OCI-LY7 (cell line): ENCODE measurements at regions not wholly inside any gene's neighbourhood (a gene's known extent, or its start where the extent isn't known, plus 50 kb on each side); places are given as distances from the start of the nearest gene placed in this dataset.

Experiments used
- BruUV-seq: library from RNA; stranded (reverse); fragments of 400-500 nt; replicated peaks from 2 replicates; lab custom pipeline; 2021; lab: Mats Ljungman, UMichigan
- CTCF ChIA-PET: fragments of 300-600 bp; sonication (Branson Sonifier 250); formaldehyde crosslinking; loops from one replicate; lab custom pipeline; 2022; ENCODE audit warnings: antibody characterized with exemption; ENCODE audit not compliant: unreplicated experiment; lab: Charles Lee
- POLR2A ChIA-PET: fragments of 300-600 bp; sonication (Branson Sonifier 250); formaldehyde crosslinking; loops from one replicate; lab custom pipeline; 2022; ENCODE audit warnings: antibody characterized with exemption; lab: Charles Lee
- DNase-seq: peaks from one replicate; pipeline ENCODE4 v3.0.0-alpha.2; 2015; ENCODE audit warnings: low spot score
- H2AFZ ChIP-seq: fragments of 200-600 bp; sonication (generic), shearing (Covaris generic); 2 replicates; pipeline ENCODE4 v1.6.1; 2014; ENCODE audit warnings: mild to moderate bottlenecking, antibody characterized with exemption, low read length, moderate library complexity
- H3K27ac ChIP-seq: fragments of 200-600 bp; sonication (generic); 2 replicates; pipeline ENCODE4 v1.5.1; 2014; ENCODE audit warnings: mixed run types, low read depth, mild to moderate bottlenecking, moderate library complexity, low read length, inconsistent platforms; ENCODE audit not compliant: poor library complexity, severe bottlenecking
- H3K36me3 ChIP-seq: fragments of 200-600 bp; sonication (generic); 2 replicates; pipeline ENCODE4 v1.6.1; 2014; ENCODE audit warnings: mild to moderate bottlenecking, antibody characterized with exemption, low read length, moderate library complexity, mixed read lengths; ENCODE audit not compliant: insufficient read depth
- H3K4me1 ChIP-seq: fragments of 200-600 bp; sonication (generic); 2 replicates; pipeline ENCODE4 v1.5.1; 2014; ENCODE audit warnings: mild to moderate bottlenecking, low read length; ENCODE audit not compliant: insufficient read depth, poor library complexity, severe bottlenecking
- H3K4me2 ChIP-seq: fragments of 200-600 bp; sonication (generic); 2 replicates; pipeline ENCODE4 v1.6.1; 2014; ENCODE audit warnings: mild to moderate bottlenecking, low read length
- H3K4me3 ChIP-seq: fragments of 200-600 bp; sonication (generic); 2 replicates; pipeline ENCODE4 v1.5.1; 2014; ENCODE audit warnings: mild to moderate bottlenecking, low read depth, low read length; ENCODE audit not compliant: poor library complexity, severe bottlenecking
- H3K79me2 ChIP-seq: fragments of 200-600 bp; sonication (generic); 2 replicates; pipeline ENCODE4 v1.6.1; 2016; ENCODE audit warnings: low read depth, mild to moderate bottlenecking, low read length, moderate library complexity, mixed read lengths; ENCODE audit not compliant: insufficient read depth
- H3K9me2 ChIP-seq: fragments of 200-600 bp; sonication (generic); 2 replicates; pipeline ENCODE4 v1.6.1; 2016; ENCODE audit warnings: mild to moderate bottlenecking, low read length, mixed read lengths; ENCODE audit not compliant: insufficient read depth
- H3K9me3 ChIP-seq: fragments of 200-600 bp; sonication (generic); 2 replicates; pipeline ENCODE4 v1.6.1; 2014; ENCODE audit warnings: mild to moderate bottlenecking, mixed run types, low read length, mixed read lengths
- H4K20me1 ChIP-seq: fragments of 200-600 bp; sonication (generic); 2 replicates; pipeline ENCODE4 v1.6.1; 2014; ENCODE audit warnings: mild to moderate bottlenecking, antibody characterized with exemption, low read length, moderate library complexity, mixed read lengths; ENCODE audit not compliant: insufficient read depth
- CTCF ChIP-seq: fragments of 200-600 bp; sonication (generic); conservative IDR thresholded peaks from 2 replicates; pipeline ENCODE4 v1.5.1; 2014; ENCODE audit warnings: mild to moderate bottlenecking, antibody characterized with exemption, low read length, moderate library complexity, mixed read lengths
- EZH2phosphoT487 ChIP-seq: fragments of 200-600 bp; sonication (generic); IDR thresholded peaks from 2 replicates; pipeline ENCODE4 v1.6.1; 2018; ENCODE audit warnings: low read depth, borderline replicate concordance, mild to moderate bottlenecking, mixed run types, antibody characterized with exemption, low read length, moderate library complexity, mixed read lengths
- intact Hi-C: fragments of 100-400 bp; cut with micrococcal nuclease; formaldehyde crosslinking; loops from one replicate; pipeline ENCODE4 v1.10.0; 2022; ENCODE audit not compliant: unreplicated experiment

- TF ChIP-seq CTCF = no peak
- TF ChIP-seq EZH2phosphoT487 = no peak
- CTCF ChIA-PET = no interaction called here
- DNase-seq = no peak
- H3K27ac ChIP-seq = no peak overlapping the region
- no peaks in the 10 kb centered on the region for H3K36me3 ChIP-seq
- BruUV-seq = no TSS peak
- intact Hi-C loops = no loop called here
- H4K20me1 ChIP-seq = no peaks in the 10 kb centered on the region
- no peaks in the 10 kb centered on the region for H3K9me3 ChIP-seq
- no peaks in the 10 kb centered on the region for H3K4me1 ChIP-seq
- no peak overlapping the region for H3K4me2 ChIP-seq
- POLR2A ChIA-PET = no interaction called here
- no peaks in the 10 kb centered on the region; the same call in 1 of the 2 replicates for H3K9me2 ChIP-seq
- no peak overlapping the region for H3K4me3 ChIP-seq
- H2AFZ ChIP-seq = no peak overlapping the region
- H3K79me2 ChIP-seq = no peaks in the 10 kb centered on the region
Measured at GRCh38 chr20:5434116-5434515, 117.4 kb upstream of the PROKR2 start.

GRCh38 chr20:5433352-5433751 is 116.6 kb upstream of the PROKR2 start:
- Histone ChIP-seq H3K79me2 (no peaks in the 10 kb centered on the region), H3K27ac (no peak overlapping the region), H3K4me1 (no peaks in the 10 kb centered on the region), H3K36me3 (no peaks in the 10 kb centered on the region), H3K9me3 (no peaks in the 10 kb centered on the region), H2AFZ (no peak overlapping the region), H3K9me2 (no peaks in the 10 kb centered on the region; the same call in 1 of the 2 replicates), H3K4me3 (no peak overlapping the region), H3K4me2 (no peak overlapping the region), H4K20me1 (no peaks in the 10 kb centered on the region)
- DNase-seq = no peak
- intact Hi-C loops = no loop called here
- BruUV-seq = no TSS peak
- POLR2A ChIA-PET = no interaction called here
- TF ChIP-seq EZH2phosphoT487 = no peak
- no peak for TF ChIP-seq CTCF
- CTCF ChIA-PET = no interaction called here

- Histone ChIP-seq H4K20me1 (no peaks in the 10 kb centered on the region), H3K4me1 (no peaks in the 10 kb centered on the region), H3K36me3 (no peaks in the 10 kb centered on the region), H3K9me2 (no peaks in the 10 kb centered on the region; the same call in 1 of the 2 replicates), H3K79me2 (no peaks in the 10 kb centered on the region), H3K4me3 (no peak overlapping the region), H3K27ac (no peak overlapping the region), H3K4me2 (no peak overlapping the region), H3K9me3 (no peaks in the 10 kb centered on the region), H2AFZ (no peak overlapping the region)
- ChIA-PET POLR2A (no interaction called here), CTCF (no interaction called here)
- TF ChIP-seq EZH2phosphoT487 (no peak), CTCF (no peak)
- intact Hi-C loops = no loop called here
- DNase-seq = no peak
- BruUV-seq = no TSS peak
Measured at GRCh38 chr20:5432030-5432429, 115.3 kb upstream of the PROKR2 start.
